Glomerular visceral epithelial cell (primary cell): ENCODE measurements at regions not wholly inside any gene's neighbourhood (a gene's known extent, or its start where the extent isn't known, plus 50 kb on each side); places are given as distances from the start of the nearest gene placed in this dataset.
"Not testable (repeated sequence)": the region's sequence is repeated elsewhere in the genome, so short reads cannot be mapped to it uniquely, and the experiment has no call there.

Source experiments
- DNase-seq: peaks from one replicate; pipeline ENCODE4 v3.0.0-alpha.2; 2016; ENCODE audit errors: extremely low spot score

- DNase-seq = not testable (repeated sequence)
These were observed 253.9 kb upstream of the UBASH3B start for GRCh38 chr11:122401581-122401980.

DNA sequence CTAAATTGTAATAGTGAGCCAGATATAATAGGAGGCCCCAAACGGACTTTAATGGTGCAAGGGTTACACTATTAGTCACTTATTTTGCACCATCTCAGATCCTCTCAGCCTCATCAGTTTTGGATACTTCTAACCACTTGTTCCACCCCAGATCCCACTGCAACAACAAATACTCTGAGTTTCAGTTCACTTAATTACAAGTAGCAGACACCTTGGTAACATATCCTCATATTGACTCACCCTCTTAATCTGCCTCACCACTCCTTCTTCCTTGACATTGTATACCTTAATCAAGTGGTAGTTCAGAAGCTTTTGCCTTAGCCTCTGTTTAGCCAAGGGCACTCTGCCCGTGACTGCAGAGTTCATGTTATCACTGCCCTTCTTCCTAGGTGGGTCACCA, 256.1 kb upstream of the UBASH3B start:
- DNase-seq = no peak

- no peak for DNase-seq
These were observed 256.7 kb upstream of the UBASH3B start for GRCh38 chr11:122398851-122399250.

GRCh38 chr11:122398167-122398566, 257.4 kb upstream of the UBASH3B start:
- no peak for DNase-seq

- no peak for DNase-seq
These were observed 260.2 kb upstream of the UBASH3B start for GRCh38 chr11:122395282-122395681.

- no peak for DNase-seq
These were observed 261.2 kb upstream of the UBASH3B start for GRCh38 chr11:122394313-122394712.

- DNase-seq = no peak
These were observed 262.2 kb upstream of the UBASH3B start for GRCh38 chr11:122393209-122393860.

GRCh38 chr11:122392508-122392907, 263.0 kb upstream of the UBASH3B start:
- DNase-seq = no peak

GRCh38 chr11:122391049-122391448, 264.5 kb upstream of the UBASH3B start:
- DNase-seq = no peak

DNA sequence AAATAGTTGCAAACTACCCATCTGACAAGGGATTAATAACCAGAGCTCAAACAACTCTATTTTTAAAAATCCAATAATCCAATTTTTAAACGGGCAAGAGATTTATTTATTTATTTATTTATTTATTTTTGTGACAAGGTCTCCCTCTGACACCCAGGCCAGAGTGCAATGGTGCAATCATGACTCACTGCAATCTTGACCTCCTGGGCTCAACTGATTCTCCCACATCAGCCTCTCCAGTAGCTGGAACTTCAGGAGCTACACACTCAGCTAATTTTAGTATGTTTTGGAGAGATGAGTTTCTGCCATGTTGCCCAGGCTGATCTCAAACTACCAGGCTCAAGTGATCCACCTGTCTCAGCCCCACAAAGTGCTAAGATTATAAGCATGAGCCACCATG, 267.2 kb upstream of the BLID start:
- no peak for DNase-seq

- no peak for DNase-seq
These were observed 259.8 kb upstream of the BLID start for GRCh38 chr11:122375687-122376399.

DNA sequence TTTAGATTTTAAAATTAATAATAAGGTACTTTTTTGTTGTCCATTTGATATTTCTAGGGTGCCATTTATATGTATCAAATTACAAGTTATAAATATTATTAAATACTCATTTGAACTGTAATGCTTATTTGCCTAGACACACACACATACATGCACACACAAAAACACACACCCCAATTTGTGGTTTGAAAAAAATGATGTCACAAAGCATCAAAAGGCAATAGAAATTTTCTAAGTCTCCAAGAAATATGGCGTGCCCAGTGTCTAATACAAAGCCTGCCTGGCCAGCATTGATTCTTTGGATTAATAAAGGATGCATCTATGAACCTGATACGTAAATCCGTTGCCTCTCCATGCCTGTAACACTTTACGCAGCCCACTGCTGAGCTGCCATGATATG, 252.8 kb upstream of the BLID start:
- no peak for DNase-seq

GRCh38 chr11:122367809-122368231, 251.8 kb upstream of the BLID start:
- no peak for DNase-seq

DNA sequence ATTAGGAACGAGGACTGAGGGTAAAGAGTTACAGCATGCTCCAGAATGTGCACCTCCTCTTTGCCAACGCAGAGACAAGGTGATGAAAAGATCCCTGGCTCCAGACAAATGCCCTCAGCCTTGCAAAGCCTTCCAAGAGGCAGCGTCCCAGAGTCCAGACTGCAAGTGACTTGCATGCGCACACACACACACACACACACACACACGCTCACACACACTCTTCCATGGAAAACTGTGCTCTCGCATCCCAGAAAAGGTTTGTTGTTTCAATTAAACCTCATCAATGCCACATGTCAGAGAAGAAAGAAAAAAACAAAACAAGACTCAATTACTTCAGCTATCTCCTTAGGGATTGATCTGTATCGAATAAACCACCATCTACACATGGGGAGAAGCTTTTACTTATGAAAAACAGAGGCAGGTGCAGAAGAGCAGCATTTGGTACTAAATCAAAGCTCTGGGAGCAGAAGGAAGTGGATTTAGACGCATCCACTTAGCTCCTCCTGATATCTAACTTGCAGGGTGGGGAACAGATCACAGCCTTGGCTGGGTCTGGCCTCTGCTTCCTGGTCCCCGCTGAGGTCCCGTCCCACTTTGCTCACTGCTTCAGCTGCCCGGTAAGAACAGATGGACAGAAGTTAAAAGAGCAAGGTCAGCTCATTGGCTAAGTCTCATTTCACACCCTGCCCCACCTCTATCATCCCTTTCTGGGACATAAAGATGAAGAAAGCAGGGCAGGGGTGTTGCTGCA, 249.8 kb upstream of the BLID start:
- no peak for DNase-seq

DNA sequence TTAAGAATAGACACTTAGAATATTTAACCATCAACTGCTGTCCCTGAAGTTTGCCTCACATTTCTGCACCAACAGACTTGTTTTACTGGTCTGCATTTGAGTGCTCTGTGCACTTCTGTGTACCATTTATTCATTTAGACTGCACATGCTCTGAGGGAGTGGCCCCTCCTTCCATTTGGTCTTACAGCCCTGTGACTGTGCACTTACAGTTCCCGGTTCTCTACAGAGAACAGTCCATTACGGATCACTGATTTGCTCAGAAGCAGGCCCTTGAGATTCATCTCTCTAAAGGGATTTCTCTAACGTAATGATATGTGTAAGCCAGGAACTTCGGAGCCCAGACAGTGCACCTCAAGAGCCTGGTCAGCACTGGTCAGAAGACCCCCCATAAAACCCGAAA, 247.3 kb upstream of the BLID start:
- no peak for DNase-seq

GRCh38 chr11:122362381-122362780, 246.4 kb upstream of the BLID start:
- no peak for DNase-seq

- DNase-seq = no peak
These were observed 244.9 kb upstream of the BLID start for GRCh38 chr11:122360875-122361274.

- DNase-seq = no peak
These were observed 243.1 kb upstream of the BLID start for GRCh38 chr11:122359081-122359571.

DNA sequence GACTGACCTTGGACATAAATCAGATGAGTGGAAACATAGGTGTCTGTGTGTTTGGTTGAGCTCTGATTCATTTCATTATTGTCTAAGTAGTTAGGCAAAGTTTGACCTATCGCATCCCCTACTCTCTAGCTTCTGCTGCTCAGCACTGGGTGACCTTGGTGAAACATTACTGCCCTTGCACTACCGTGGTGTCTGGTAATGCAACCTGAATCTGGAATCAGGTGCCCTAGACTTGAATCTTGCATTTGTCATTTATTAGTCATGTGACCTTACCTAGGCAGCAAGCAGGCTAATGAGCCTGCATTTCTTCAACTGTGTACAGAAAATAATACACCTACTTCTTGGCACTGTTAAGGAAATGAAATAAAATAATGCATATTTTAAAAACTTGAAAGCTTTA, 242.3 kb upstream of the BLID start:
- DNase-seq = no peak

DNA sequence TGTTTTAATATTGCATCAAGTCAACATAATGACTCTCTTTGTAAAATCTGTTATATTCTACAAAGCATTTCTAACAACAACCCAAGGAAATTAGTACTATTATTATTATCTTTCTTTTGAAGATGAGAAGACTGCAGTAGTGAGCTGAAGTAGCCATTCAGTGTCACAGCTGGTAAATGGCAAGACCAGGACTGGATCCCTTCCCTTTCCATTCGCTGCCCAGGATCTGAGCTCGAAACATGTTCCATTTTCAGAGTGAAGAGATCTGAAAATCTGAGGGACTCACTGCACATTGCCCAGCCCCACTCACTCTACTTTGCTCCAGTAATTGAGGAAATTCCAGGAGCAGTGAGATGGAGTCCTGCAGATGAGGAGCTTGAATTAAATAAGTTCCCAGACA, 240.0 kb upstream of the BLID start:
- no peak for DNase-seq

DNA sequence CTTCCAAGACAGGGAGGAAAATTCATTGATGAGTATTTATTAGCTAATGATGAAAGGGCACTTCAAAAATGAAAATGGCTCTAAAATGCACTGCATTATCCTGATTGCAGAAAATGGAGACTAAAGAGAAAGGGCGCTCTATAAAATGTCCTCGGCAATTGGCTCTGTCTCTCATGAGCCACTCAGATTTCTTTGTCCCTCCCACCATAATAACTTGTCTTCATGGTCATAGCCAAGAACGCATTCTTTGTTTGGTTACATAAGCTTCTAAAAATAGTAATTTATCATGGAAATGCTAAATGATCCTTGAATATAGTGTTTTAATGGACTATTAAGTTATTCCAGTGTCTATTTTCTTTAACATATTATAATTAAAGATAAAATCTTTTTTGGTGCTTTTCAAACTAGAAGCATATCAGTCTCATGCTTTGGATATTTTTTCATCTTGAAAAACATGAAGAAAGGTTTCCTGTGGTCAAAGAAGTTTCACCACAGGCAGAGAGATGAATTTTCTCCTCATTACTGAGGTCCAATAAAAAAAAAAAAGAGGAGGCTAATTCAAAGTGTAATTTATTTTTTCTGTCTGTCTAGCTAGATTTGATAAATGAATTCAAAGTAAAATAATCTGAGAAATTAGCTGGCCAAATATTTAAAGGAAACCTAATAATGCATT, 238.1 kb upstream of the BLID start:
- no peak for DNase-seq

DNA sequence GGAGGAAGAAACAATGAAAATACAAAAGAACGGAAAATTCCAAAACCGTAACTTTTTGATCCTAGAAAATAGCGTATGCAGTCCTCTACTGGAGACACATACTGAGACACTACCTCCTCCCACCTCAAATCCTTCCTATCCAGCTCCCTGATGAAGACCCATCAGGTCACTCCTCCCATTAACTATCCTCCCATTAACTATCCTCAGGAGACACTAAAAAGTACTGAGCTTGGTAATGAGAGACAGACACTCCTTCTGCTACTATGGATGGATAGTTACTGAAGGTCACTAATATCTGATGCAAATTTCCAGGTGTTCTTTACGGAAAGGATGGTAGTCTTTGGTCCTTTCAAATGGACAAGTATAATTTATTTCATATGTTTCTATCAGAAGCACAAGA, 237.5 kb upstream of the BLID start:
- no peak for DNase-seq
